ENCODE measurements at regions not wholly inside any gene's neighbourhood (a gene's known extent, or its start where the extent isn't known, plus 50 kb on each side); places are given as distances from the start of the nearest gene placed in this dataset.

GRCh38 chr3:106170636-106171035, 301.8 kb upstream of the CBLB start:
- TF ChIP-seq POLR2AphosphoS5 (IDR thresholded peaks at IDR 0.05; ENCODE audit: low read depth, low read length) (no peak), POLR2A (IDR thresholded peaks at IDR 0.05; ENCODE audit: low read depth, low read length) (no peak), TAF1 (IDR thresholded peaks at IDR 0.05; ENCODE audit: low read depth, low read length) (no peak), PAX5 (IDR thresholded peaks at IDR 0.05; ENCODE audit: insufficient read depth, low read length, severe bottlenecking) (no peak), SPI1 (IDR thresholded peaks at IDR 0.05; ENCODE audit: low read depth, low read length) (no peak)

Data from GM12891 (cell line).